ENCODE measurements at regions not wholly inside any gene's neighbourhood (a gene's known extent, or its start where the extent isn't known, plus 50 kb on each side); places are given as distances from the start of the nearest gene placed in this dataset.

GRCh38 chr6:165930668-165931214 is 236.9 kb downstream of the TBXT start:
- no peaks in the 10 kb centered on the region for H3K36me3 ChIP-seq (ENCODE audit: control insufficient read depth in 2 of 2, insufficient read depth in 1 of 2, low read length in 2 of 2)
- CTCF ChIA-PET = interaction anchor here (0.9 to 2.3 kb wide), 2 partner anchors 41 to 46 kb away, joined by 4 to 5 read pairs; no protein-coding TSS in a partner anchor
- POLR2A ChIA-PET = no interaction called here
- H3K9me3 ChIP-seq (ENCODE audit: control insufficient read depth, insufficient read depth, low read depth, low read length) = no peaks in the 10 kb centered on the region
- no peak overlapping the region for H3K27ac ChIP-seq (ENCODE audit: extremely low read depth, low read depth, low read length)
- no peak for TF ChIP-seq KLF16 (tag by site-specific recombination; IDR thresholded peaks at IDR 0.05)
- TF ChIP-seq, protein P1, sequence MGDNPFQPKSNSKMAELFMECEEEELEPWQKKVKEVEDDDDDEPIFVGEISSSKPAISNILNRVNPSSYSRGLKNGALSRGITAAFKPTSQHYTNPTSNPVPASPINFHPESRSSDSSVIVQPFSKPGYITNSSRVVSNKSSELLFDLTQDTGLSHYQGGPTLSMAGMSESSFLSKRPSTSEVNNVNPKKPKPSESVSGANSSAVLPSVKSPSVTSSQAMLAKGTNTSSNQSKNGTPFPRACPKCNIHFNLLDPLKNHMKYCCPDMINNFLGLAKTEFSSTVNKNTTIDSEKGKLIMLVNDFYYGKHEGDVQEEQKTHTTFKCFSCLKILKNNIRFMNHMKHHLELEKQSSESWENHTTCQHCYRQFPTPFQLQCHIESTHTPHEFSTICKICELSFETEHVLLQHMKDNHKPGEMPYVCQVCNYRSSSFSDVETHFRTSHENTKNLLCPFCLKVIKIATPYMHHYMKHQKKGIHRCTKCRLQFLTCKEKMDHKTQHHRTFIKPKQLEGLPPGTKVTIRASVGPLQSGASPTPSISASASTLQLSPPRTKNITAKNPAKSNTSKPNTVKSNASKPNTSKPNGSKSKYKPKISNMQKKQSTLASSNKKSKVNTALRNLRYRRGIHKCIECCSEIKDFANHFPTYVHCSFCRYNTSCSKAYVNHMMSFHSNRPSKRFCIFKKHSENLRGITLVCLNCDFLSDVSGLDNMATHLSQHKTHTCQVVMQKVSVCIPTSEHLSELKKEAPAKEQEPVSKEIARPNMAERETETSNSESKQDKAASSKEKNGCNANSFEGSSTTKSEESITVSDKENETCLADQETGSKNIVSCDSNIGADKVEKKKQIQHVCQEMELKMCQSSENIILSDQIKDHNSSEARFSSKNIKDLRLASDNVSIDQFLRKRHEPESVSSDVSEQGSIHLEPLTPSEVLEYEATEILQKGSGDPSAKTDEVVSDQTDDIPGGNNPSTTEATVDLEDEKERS (tag by site-specific recombination; IDR thresholded peaks at IDR 0.05) = no peak
- TF ChIP-seq OVOL3 (tag by site-specific recombination; IDR thresholded peaks at IDR 0.05) = no peak
- TF ChIP-seq ZNF248 (tag by site-specific recombination; IDR thresholded peaks at IDR 0.05) = no peak
- TF ChIP-seq ZNF280C (tag by site-specific recombination; IDR thresholded peaks at IDR 0.05) = no peak
- TF ChIP-seq, protein P2, sequence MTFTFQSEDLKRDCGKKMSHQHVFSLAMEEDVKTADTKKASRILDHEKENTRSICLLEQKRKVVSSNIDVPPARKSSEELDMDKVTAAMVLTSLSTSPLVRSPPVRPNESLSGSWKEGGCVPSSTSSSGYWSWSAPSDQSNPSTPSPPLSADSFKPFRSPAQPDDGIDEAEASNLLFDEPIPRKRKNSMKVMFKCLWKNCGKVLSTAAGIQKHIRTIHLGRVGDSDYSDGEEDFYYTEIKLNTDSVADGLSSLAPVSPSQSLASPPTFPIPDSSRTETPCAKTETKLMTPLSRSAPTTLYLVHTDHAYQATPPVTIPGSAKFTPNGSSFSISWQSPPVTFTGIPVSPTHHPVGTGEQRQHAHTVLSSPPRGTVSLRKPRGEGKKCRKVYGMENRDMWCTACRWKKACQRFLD (tag by site-specific recombination; IDR thresholded peaks at IDR 0.05) = no peak
- no peak for TF ChIP-seq SP2 (tag by site-specific recombination; IDR thresholded peaks at IDR 0.05)
- TF ChIP-seq, protein P3, sequence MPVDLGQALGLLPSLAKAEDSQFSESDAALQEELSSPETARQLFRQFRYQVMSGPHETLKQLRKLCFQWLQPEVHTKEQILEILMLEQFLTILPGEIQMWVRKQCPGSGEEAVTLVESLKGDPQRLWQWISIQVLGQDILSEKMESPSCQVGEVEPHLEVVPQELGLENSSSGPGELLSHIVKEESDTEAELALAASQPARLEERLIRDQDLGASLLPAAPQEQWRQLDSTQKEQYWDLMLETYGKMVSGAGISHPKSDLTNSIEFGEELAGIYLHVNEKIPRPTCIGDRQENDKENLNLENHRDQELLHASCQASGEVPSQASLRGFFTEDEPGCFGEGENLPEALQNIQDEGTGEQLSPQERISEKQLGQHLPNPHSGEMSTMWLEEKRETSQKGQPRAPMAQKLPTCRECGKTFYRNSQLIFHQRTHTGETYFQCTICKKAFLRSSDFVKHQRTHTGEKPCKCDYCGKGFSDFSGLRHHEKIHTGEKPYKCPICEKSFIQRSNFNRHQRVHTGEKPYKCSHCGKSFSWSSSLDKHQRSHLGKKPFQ (tag by site-specific recombination; IDR thresholded peaks at IDR 0.05) = no peak
- TF ChIP-seq SETDB1 (IDR thresholded peaks at IDR 0.05; ENCODE audit: insufficient read length, low read length) = no peak
- TF ChIP-seq ZNF416 (tag by site-specific recombination; IDR thresholded peaks at IDR 0.05) = no peak
- TF ChIP-seq ZNF148 (tag by site-specific recombination; IDR thresholded peaks at IDR 0.05; ENCODE audit: borderline replicate concordance) = no peak
- TF ChIP-seq ZNF140 (tag by site-specific recombination; IDR thresholded peaks at IDR 0.05) = no peak
- no peak for TF ChIP-seq ZNF548 (tag by site-specific recombination; IDR thresholded peaks at IDR 0.05)
- TF ChIP-seq ZBTB1 (tag by site-specific recombination; IDR thresholded peaks at IDR 0.05) = no peak
- TF ChIP-seq ZFHX2 (tag by site-specific recombination; conservative IDR thresholded peaks at IDR 0.05) = no peak
- no peaks in the 10 kb centered on the region for H3K4me1 ChIP-seq (ENCODE audit: control insufficient read depth, insufficient read depth, low read length)
- H3K4me3 ChIP-seq (ENCODE audit: low read depth, low read length) = no peak overlapping the region

Data from HEK293 (cell line).